ENCODE measurements at regions not wholly inside any gene's neighbourhood (a gene's known extent, or its start where the extent isn't known, plus 50 kb on each side); places are given as distances from the start of the nearest gene placed in this dataset.
"Not testable (repeated sequence)": the region's sequence is repeated elsewhere in the genome, so short reads cannot be mapped to it uniquely, and the experiment has no call there.

DNA sequence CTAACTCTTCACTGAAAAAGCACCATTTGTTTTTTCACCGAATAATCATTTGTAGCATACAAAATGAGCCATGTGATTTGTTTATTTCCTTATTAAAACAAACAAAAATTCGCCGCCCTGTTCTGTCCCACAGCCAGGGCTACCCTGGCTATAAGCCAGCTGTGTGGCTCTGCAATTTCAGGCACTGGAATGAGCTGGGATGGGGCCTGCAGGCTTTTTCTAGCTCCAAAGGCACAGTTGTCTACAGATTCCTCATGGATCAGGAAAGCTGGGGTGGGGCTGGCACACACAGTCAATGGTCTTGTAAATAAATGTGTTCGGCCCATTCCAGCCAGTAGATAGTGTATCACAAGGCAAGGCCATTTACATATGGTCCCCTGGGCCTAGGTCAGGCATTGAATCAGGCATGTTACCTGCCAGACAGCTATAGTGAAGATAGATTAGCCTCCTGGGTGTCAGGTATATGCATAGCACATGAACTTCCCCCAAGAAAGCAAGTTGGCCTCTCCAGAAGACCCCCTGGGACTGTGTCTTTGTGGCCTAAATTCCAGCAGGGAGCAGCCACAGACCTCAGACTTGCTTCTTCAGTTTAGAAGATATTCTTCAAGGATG is 608.9 kb downstream of the MAFB start:
- DNase-seq (ENCODE audit: low read depth, low spot score): no peak

DNA sequence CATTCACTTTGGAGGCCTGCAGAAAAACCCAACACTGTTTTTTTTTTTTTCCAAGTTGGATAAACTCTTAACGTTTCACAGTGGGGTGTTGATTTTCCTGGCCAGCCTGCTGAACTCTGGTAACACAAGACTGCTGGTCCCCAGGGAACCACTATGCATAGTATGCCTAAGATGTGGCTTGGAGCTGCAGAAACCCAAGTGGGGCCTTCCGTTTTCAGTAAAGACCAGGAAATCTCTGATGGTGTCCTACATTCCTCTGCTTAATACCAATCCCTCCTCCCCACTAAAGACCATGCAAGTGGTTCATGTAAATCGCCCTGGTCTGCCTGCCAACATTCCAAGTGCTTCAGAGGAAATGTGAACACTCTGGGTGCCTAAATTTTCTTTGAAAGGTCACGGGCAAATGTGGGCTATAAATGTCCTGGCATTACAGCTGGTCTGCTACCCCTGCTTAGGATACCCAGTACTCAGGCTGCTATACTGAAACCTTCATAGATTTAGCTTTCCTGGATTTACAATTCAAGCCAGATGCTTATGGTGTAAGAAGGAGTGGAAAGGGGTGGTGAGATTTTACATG is 615.4 kb downstream of the MAFB start:
- no peak for DNase-seq (ENCODE audit: low read depth, low spot score)

DNA sequence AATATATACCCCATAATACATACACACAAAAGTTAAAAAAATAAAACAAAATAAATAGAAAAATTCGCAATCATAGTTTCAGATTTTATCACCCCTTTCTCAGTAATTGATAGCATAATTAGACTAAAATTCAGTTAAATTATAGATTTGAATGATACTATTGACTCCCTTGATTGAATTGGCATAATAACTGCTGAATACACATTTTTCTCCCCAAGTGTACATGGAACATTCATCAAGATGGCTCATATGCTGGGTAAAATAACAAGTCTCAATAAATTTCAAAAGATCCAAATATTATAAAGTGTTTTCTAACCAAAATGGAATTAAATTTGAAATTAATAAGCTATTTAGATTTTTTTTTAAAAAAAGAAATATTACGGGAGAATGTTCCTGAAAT is 616.1 kb downstream of the MAFB start:
- DNase-seq (ENCODE audit: low read depth, low spot score): no peak

DNA sequence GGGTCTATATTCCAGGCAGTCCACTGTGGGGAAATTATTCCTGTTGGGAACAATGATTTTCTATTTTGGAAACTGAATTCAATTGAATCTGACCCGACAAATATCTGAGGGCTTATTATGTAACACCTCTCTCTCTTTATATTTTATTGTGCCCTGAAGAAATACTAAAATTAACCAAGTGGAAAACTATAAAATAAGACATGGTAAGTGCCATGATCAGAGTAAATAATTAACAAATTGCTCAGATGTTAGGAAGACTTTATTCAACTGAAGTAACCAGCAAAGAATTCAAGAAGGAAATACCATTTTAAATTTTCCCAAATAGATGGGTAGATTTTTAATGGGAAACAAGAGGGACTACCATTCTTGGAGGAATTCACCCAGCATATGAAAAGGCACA is 632.9 kb downstream of the MAFB start:
- DNase-seq (ENCODE audit: low read depth, low spot score): no peak

DNA sequence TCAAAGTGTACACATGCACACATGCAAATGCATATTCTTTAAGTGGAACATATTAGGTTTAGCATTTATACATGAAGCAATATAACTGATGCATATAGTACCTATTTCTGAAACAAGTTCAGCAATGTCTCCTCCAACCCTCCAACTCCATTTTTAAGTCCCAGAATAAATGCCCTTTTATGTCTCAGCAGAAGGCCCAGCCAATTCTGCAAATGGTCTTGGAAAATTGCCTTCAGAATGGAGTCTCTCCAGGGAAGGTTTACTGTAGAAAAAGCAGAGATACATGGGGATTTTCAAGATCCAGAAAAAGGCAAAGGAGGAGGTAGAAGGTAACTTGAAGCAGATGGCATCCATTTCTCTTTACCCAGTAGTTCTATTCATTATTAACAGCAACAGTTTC is 633.3 kb downstream of the MAFB start:
- no peak for DNase-seq (ENCODE audit: low read depth, low spot score)

DNA sequence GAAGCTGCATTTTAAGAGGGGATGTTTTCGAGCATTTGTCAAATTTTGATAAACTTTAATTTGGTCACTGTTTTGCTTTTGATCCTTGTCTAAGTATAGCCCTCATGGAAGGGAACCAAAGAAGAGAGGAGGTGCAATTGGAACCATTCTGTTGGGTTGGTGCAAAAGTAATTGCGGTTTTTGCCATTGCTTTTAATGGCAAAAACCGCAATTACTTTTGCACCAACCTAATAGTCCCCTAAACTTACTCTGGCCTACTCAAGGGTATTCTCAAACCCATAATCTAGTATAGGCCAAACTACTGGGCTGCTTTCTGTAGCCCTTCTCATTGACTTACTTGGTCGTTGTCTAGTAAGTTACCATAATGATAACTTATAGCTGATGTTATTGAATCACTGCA is 634.7 kb downstream of the MAFB start:
- no peak for DNase-seq (ENCODE audit: low read depth, low spot score)

DNA sequence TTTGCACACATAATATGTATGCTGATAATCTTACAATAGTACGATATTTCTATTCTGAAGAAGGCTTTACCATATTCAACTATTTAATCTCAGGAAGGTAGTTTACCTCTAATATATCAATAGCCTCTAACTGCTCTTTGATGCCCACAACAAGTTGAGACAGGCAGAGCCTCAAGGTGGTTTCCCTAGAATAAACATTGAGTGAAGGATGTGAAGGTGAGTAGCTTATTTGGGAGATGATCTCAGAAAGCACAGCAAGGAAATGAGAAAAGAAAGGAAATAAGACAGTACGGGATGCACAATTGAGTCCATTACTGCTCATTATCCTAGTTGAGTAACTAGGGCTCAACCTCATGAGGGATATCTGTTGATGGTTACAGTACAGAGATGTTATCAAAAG is 638.4 kb downstream of the MAFB start:
- DNase-seq (ENCODE audit: low read depth, low spot score): no peak

DNA sequence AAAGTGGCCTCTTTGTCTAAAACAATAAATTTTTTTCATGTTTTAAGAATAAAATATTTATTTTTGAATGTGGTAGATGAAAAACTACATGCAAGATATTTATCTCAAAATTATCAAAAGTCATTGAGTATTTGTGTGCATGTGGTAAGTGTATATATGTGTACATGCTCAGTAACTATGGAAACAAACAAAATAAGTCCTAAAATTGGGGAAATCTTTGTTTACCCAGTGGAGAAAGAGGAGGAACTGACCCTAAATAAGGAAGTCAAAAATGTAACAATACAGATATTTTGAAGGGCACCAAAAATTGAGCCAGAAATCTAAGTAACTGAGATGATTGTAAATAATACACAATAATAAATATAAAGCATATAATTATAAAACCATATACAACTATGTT is 639.2 kb downstream of the MAFB start:
- no peak for DNase-seq (ENCODE audit: low read depth, low spot score)

DNA sequence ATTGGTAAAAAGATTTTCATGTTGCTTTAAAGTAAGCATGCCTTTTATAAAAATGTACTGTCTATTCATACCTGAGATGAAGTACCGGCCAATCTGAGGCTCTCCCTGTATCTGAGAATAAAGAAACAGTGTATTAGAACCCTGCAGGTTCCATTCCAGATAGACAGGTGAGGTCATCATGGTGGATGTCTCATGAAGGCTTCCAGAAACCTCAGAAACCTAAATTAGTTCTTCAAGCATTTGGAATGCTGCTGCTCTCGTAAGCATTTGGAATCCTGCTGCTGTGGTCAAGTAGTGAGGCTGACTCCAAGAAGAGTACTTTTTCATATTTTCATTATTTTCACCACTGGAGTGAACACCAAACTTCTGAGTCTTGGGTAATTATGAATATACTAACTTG is 642.3 kb downstream of the MAFB start:
- DNase-seq (ENCODE audit: low read depth, low spot score): no peak

DNA sequence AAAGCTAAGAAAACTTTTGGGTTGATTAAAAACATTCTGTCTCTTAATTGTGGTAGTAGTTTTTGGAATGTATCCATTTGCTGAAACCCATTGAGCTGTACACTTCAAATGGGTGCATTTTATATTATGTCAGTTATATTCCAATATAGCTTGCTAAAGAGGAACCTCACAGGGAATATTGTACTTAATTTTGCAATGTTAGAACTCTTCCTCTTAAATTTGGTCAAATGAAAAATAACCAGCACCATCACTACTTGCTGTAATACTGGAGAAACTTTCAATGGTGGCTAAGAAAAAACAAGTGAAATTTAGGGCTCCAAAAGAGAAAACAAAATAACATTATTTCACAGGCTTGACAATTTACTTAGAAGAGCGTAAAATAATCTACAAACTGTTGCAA is 651.5 kb downstream of the MAFB start:
- no peak for DNase-seq (ENCODE audit: low read depth, low spot score)

DNA sequence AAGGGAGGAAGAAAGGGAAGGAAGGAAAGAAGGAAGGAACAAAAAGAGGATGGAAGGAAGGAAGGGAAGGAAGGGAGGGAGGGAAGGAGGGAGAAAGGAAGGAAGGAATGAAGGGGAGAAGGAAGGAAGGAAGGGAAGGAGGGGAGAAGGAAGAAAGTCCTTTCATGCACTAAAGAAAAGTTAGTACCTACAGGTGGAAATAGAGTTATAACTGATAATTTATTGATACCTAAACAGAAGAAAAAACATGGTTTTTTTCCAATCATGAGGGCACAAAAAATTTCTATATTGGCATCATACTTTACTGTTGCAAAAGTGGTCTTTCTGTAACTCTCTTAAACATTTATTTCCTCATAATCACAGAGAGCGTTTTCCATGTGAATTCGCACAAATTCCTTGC is 659.4 kb downstream of the MAFB start:
- DNase-seq (ENCODE audit: low read depth, low spot score): no peak

DNA sequence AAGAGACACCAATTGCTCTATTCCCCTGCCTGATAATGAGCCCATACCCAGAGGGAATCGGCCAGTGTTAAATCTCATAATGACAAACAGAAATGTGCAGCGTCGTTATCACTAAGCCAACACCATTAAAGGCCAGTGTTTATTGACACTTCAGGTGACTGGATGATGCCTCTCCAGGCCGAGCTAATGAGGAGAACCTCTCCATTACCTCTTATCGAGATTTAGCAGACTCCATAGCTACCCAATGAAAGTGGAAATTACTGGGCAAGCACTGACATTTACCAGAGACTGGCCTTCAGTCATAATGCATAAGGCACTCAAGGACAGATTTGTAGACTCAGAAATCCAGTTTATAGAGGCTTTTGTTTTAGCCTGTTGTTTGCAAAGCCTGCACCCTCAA is 669.5 kb downstream of the MAFB start:
- DNase-seq (ENCODE audit: low read depth, low spot score): no peak

DNA sequence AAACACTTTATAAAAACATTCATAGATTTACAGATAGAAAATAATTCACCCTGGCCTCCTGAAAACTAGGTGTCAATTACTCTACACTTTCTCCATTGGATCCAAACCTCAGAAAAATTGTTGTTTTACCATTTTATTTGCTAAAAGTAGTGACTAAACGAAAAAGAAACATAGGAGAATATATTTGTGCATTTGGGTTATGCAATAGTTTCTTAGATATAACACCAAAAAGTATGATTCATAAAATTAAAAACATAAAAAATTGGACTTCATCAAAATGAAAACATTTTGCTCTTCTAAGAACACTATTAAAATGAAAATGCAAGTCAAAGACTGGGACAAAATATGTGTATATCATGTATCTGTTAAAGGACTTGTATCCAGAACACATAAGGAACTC is 671.3 kb downstream of the MAFB start:
- DNase-seq (ENCODE audit: low read depth, low spot score): no peak

DNA sequence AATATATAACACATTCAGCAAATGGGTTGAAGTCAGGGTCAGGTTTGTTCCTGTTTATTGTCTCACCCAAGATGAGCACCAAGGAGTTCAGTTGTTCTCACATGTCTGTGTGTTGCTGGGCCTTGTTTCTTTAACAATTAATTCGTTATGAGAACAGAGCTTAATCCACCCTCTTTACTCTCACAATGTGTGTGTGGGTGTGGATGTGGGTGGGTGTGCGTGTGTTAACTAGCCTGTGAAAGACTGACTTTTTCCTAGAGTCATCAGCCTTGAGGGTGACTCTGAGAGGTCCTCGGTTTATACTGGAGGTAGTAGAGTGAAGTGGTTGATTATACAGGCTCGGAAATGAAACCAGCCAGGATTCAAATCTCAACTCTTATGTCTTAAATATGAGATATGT is 672.1 kb downstream of the MAFB start:
- no peak for DNase-seq (ENCODE audit: low read depth, low spot score)

DNA sequence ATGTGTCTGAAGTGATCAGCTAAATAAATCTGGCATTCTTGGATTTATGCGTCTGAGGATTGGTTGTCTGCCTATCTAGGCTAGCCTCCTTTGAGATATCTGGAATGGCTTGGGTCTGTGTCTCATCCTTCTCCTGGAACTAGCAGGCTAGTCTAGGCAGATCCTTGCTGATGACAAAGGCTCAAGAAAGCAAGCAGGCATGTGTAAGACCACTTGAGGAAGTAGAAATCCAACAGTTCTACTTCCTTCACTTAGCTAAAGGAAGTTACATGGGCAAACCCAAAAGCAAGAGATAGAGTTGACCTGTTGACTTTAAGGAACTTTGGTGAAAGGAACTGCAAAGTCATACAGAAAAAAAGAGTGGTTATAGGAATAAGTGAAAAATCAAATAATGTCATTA is 672.6 kb downstream of the MAFB start:
- DNase-seq (ENCODE audit: low read depth, low spot score): no peak

DNA sequence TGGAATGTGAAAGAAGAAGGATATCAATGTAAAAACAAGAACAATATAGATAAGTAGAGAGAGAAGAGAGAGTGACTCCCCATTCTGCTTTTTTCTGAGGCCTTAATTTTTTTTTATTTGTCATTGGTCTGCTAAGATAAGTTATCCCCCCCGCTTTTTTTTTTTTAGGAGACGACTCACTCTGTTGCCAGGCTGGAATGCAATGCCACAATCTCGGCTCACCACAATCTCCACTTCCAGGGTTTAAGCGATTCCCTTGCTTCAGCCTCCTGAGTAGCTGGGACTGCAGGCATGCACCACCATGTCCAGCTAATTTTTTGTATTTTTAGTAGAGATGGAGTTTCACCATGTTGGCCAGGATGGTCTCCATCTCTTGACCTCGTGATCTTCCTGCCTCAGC is 677.0 kb downstream of the MAFB start:
- not testable (repeated sequence) for DNase-seq (ENCODE audit: low read depth, low spot score)

DNA sequence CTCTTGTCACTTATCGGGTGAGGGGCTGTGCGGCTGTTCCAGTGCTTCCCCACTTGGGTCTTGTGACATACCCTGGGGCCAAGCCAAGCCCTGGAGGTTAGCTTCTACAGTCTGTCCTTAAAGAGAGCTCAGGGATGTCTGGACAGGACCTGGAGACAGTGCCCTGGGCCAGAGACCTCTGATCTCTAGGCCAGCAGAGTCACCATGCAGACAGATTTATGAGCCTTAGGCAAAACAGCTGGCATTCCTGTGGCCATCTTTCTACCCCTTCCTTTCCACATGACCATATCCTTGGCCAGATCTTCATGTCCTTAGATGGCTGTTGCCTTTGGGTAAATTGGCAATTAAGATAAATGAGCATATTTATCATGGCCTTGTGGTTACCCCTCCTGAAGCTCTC is 678.6 kb downstream of the MAFB start:
- DNase-seq (ENCODE audit: low read depth, low spot score): no peak

DNA sequence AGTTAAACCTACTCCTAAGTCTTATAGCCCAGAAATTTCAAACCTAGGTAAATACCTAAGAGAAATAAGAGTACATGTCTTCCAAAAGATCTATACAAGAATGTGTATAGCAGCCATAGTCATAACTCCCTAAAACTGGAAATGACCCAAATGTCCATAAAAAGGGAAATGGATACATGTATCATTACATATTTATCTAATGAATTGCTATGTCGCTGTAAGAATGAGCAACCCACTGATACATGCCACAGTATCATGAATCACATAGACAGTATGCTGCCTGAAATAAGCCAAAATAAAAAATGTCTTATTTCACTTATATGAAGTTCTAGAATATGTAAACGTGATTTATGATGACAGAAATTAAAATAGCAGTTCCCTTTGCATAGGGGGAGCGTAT is 679.5 kb downstream of the MAFB start:
- no peak for DNase-seq (ENCODE audit: low read depth, low spot score)

DNA sequence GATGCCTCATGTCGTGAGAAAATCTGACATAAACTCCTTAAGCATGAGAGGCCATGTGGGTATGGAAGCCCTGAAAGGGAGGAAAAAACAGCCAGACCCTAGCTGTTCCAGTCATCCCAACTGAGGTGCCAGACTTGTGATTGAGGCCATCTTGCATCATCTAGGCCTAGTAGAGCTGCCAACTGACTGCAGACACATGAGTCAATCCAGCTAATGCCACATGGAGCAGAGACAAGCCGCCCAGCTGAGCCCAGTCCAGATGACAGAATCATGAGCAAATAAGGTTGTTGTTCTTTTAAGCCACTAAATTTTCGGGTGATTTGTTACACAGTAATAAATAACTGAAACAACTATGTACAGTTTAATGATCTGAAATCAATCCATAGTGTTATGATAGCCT is 680.9 kb downstream of the MAFB start:
- no peak for DNase-seq (ENCODE audit: low read depth, low spot score)

DNA sequence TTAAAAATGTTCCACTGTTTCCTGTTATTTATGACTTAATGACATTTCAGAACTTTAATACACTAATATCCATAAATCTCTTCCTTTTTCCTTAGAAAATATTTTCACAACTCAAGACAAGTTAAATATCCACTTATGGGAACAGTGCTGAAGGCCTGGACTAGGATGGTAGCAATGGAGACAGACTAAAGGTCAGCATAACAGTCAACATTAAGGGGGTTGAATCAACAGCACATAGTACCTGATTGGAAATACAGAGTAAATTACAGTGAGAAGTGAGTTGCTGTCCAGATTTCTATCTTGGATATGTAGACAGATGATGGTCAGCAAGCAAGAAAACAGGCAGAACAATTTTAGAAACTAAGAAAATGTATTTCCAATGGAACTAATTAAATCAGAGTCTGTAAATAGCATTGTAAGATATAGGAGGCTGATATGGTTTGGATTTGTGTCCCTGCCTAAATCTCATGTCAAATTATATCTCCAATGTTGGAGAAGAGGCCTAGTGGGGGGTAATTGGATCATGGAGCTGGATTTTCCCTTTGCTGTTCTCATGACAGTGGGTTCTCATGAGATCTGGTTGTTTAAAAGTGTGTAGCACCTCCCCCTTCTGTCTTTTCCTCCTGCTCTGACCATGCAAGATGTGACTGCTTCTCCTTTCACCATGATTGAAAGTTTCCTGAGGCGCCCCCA is 682.7 kb downstream of the MAFB start:
- no peak for DNase-seq (ENCODE audit: low read depth, low spot score)

DNA sequence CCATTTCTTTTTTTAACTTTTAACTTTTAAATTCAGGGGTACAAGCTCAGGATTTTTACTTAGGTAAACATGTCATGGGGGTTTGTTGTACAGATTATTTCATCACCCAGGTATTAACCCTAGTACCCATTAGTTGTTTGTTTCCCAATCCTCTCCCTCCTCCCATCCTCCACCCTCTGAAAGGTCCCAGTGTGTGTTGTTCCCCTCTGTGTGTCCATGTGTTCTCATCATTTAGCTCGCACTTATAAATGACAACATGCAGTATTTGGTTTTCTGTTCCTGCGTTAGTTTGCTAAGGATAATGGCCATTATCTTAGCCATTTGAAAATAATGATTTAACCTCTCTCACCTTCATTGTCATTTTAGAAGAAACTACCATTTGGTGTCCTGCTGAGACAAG is 684.9 kb downstream of the MAFB start:
- DNase-seq (ENCODE audit: low read depth, low spot score): not testable (repeated sequence)

DNA sequence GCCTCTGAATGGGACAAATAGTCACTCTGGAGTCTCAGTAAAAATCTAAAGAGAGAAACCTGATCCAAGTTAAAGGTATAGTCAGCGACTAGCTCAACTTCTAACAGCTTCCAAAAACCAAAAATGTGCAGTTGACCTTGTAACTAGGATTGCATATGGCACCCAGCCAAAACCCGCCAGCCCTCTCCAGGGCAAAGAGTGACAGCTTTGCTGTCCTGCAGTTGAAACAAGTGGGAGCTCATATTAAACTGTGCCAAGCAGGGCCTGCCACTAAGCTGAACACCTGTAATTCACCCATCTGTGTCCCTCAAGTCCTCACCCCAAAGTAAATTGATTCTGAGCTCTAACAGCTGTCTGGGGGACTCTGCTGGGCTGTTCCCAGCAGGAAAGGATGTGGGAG is 695.3 kb downstream of the MAFB start:
- DNase-seq (ENCODE audit: low read depth, low spot score): no peak

DNA sequence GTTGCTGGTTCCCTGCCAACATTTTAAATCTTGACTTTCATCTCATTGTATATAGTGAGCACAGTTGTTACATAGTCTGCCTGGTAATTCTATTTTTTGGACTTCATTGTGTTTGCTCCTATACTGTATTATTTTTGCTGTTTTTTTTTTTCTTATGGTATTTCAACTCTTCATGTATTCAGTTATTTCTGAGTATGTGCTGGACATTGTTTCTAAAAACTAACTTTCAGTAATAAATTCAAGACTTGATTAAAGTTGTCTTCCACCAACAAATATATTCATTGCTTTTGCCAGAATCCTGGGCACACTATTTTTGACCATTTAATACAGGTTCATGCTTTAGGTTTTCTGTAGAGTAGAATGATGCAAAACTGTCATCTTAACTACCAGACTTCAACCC is 698.3 kb downstream of the MAFB start:
- no peak for DNase-seq (ENCODE audit: low read depth, low spot score)

DNA sequence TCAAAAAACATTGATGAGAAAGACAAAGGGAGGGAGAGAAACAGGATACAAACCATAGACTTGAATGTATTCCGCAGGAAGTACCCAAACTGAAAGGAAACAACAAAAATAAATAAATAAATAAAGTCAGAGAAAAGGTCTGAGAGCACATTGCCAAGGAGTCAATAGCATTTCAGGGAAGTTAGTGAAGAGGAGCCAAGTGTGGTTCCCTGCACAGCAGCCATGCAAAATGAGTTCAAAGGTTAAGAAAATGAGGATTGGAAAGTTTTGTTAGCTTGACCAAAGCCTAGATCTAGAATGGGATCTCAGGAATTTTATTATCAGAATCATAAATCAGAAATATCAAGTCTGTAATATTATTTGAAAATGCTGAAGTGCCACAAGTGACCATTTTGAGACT is 700.0 kb downstream of the MAFB start:
- no peak for DNase-seq (ENCODE audit: low read depth, low spot score)
